ENCODE measurements at regions not wholly inside any gene's neighbourhood (a gene's known extent, or its start where the extent isn't known, plus 50 kb on each side); places are given as distances from the start of the nearest gene placed in this dataset.
A peak's percentile ranks its signal among the peaks of the same experiment; 100 is the strongest.

GRCh38 chr4:112766422-112766821, 129.5 kb downstream of the LARP7 start:
- no TSS peak for BruUV-seq (replicated peaks)
- Mint-ChIP-seq H3K27me3 (ENCODE audit: insufficient read depth, unreplicated experiment) (no peaks in the 10 kb centered on the region), H3K27ac (ENCODE audit: unreplicated experiment) (no peak overlapping the region), H3K4me1 (ENCODE audit: low read depth, unreplicated experiment) (peaks cover 10% of the 10 kb centered on the region), H3K36me3 (ENCODE audit: insufficient read depth, unreplicated experiment) (no peaks in the 10 kb centered on the region), H3K4me3 (ENCODE audit: unreplicated experiment) (no peak overlapping the region), H3K9me3 (ENCODE audit: unreplicated experiment) (no peaks in the 10 kb centered on the region)
- DNase-seq = peak; percentile 39 to 42
- H3K36me3 ChIP-seq (ENCODE audit: control insufficient read depth, insufficient read depth, low read length) = no peaks in the 10 kb centered on the region
- peak in 1 of 2 experiments; percentile 65 for TF ChIP-seq CTCF (IDR thresholded peaks at IDR 0.05; ENCODE audit: insufficient read depth in 1 of 2, low read depth in 1 of 2, low read length in 1 of 2, severe bottlenecking in 1 of 2, unreplicated experiment in 1 of 2)
- no peaks in the 10 kb centered on the region for H3K27me3 ChIP-seq (replicated peaks; ENCODE audit: control insufficient read depth, insufficient read depth, low read length)
- 0 out of 2 replicates have a peak, but pooled peaks cover 3% of the 10 kb centered on the region for H3K4me1 ChIP-seq
- H3K9me3 ChIP-seq = no peaks in the 10 kb centered on the region
- ChIA-PET POLR2A (no interaction called here), CTCF (interaction anchor here (2.2 kb wide), 1 partner anchor 173 kb away, joined by 24 read pairs; no protein-coding TSS in a partner anchor)
- H3K4me3 ChIP-seq (ENCODE audit: low read depth, low read length) = no peak overlapping the region
- intact Hi-C loops (cut with micrococcal nuclease; ENCODE audit: unreplicated experiment) = loop anchor here (5.0 to 10.0 kb wide), 3 partner anchors 242 to 439 kb away; no protein-coding TSS in a partner anchor

GRCh38 chr4:112767386-112767785, 130.4 kb downstream of the LARP7 start:
- Histone ChIP-seq H3K4me3 (ENCODE audit: low read depth, low read length) (no peak overlapping the region), H3K27me3 (replicated peaks; ENCODE audit: control insufficient read depth, insufficient read depth, low read length) (no peaks in the 10 kb centered on the region), H3K9me3 (no peaks in the 10 kb centered on the region), H3K36me3 (ENCODE audit: control insufficient read depth, insufficient read depth, low read length) (no peaks in the 10 kb centered on the region), H3K4me1 (0 out of 2 replicates have a peak, but pooled peaks cover 3% of the 10 kb centered on the region)
- ChIA-PET CTCF (no interaction called here), POLR2A (no interaction called here)
- intact Hi-C loops (cut with micrococcal nuclease; ENCODE audit: unreplicated experiment) = loop anchor here (5.0 to 10.0 kb wide), 3 partner anchors 243 to 440 kb away; no protein-coding TSS in a partner anchor
- Mint-ChIP-seq H3K4me3 (ENCODE audit: unreplicated experiment) (no peak overlapping the region), H3K27ac (ENCODE audit: unreplicated experiment) (no peak overlapping the region), H3K27me3 (ENCODE audit: insufficient read depth, unreplicated experiment) (no peaks in the 10 kb centered on the region), H3K4me1 (ENCODE audit: low read depth, unreplicated experiment) (peaks cover 10% of the 10 kb centered on the region), H3K9me3 (ENCODE audit: unreplicated experiment) (no peaks in the 10 kb centered on the region), H3K36me3 (ENCODE audit: insufficient read depth, unreplicated experiment) (no peaks in the 10 kb centered on the region)
- BruUV-seq (replicated peaks) = no TSS peak
- TF ChIP-seq CTCF (IDR thresholded peaks at IDR 0.05; ENCODE audit: insufficient read depth in 1 of 2, low read depth in 1 of 2, low read length in 1 of 2, severe bottlenecking in 1 of 2, unreplicated experiment in 1 of 2) = no peak
- DNase-seq = no peak

GRCh38 chr4:112770114-112770513, 133.2 kb downstream of the LARP7 start:
- CTCF ChIA-PET = no interaction called here
- Histone ChIP-seq H3K27me3 (replicated peaks; ENCODE audit: control insufficient read depth, insufficient read depth, low read length) (no peaks in the 10 kb centered on the region), H3K9me3 (no peaks in the 10 kb centered on the region), H3K4me1 (no peaks in the 10 kb centered on the region), H3K4me3 (ENCODE audit: low read depth, low read length) (no peak overlapping the region), H3K36me3 (ENCODE audit: control insufficient read depth, insufficient read depth, low read length) (no peaks in the 10 kb centered on the region)
- Mint-ChIP-seq H3K27me3 (ENCODE audit: insufficient read depth, unreplicated experiment) (no peaks in the 10 kb centered on the region), H3K9me3 (ENCODE audit: unreplicated experiment) (no peaks in the 10 kb centered on the region), H3K4me3 (ENCODE audit: unreplicated experiment) (no peak overlapping the region), H3K27ac (ENCODE audit: unreplicated experiment) (no peak overlapping the region), H3K4me1 (ENCODE audit: low read depth, unreplicated experiment) (peaks cover 7% of the 10 kb centered on the region), H3K36me3 (ENCODE audit: insufficient read depth, unreplicated experiment) (no peaks in the 10 kb centered on the region)
- POLR2A ChIA-PET = no interaction called here
- BruUV-seq (replicated peaks) = no TSS peak
- no peak for DNase-seq
- no peak for TF ChIP-seq CTCF (IDR thresholded peaks at IDR 0.05; ENCODE audit: insufficient read depth in 1 of 2, low read depth in 1 of 2, low read length in 1 of 2, severe bottlenecking in 1 of 2, unreplicated experiment in 1 of 2)
- intact Hi-C loops (cut with micrococcal nuclease; ENCODE audit: unreplicated experiment) = no loop called here
